ENCODE measurements at regions not wholly inside any gene's neighbourhood (a gene's known extent, or its start where the extent isn't known, plus 50 kb on each side); places are given as distances from the start of the nearest gene placed in this dataset.

- ChIA-PET CTCF (no interaction called here), POLR2A (no interaction called here), RAD21 (ENCODE audit: low non-redundant PET in 1 of 2, low total read pairs in 2 of 2, uncharacterized antibody in 2 of 2, unreplicated experiment in 2 of 2) (no interaction called here)
- Histone ChIP-seq H3K4me2 (ENCODE audit: low read length) (no peak overlapping the region), H3K9me2 (ENCODE audit: insufficient read depth) (no peaks in the 10 kb centered on the region), H3K27me3 (ENCODE audit: insufficient read depth, low read length) (no peaks in the 10 kb centered on the region), H2AFZ (ENCODE audit: low read depth, low read length, poor library complexity, severe bottlenecking) (no peak overlapping the region), H3K36me3 (ENCODE audit: control insufficient read depth in 1 of 2, insufficient read depth in 2 of 2, low read length in 2 of 2) (no peaks in the 10 kb centered on the region), H3K9ac (ENCODE audit: low read length) (no peak overlapping the region), H3K27ac (ENCODE audit: low read depth, low read length) (no peak overlapping the region), H4K20me1 (ENCODE audit: insufficient read depth) (no peaks in the 10 kb centered on the region), H3K79me2 (ENCODE audit: insufficient read depth, low read length) (no peaks in the 10 kb centered on the region), H3K4me1 (ENCODE audit: control insufficient read depth in 1 of 2, insufficient read depth in 2 of 2, low read length in 2 of 2) (no peaks in the 10 kb centered on the region), H3K4me3 (replicated peaks in 1 of 2; ENCODE audit: low read depth in 1 of 2, low read length in 2 of 2) (no peak overlapping the region), H3K9me3 (ENCODE audit: control insufficient read depth in 1 of 2, insufficient read depth in 1 of 2, low read depth in 1 of 2, low read length in 2 of 2) (peaks cover 6 to 7% of the 10 kb centered on the region in 2 experiments; a peak in 3 of 4 replicates)
- intact Hi-C loops (cut with micrococcal nuclease), result no loop called here
- DNase-seq (ENCODE audit: low read depth, low spot score) (no peak), ATAC-seq (no peak)
- TF ChIP-seq SIN3A (IDR thresholded peaks at IDR 0.05; ENCODE audit: low read depth) (no peak), RAD21 (IDR thresholded peaks at IDR 0.05; ENCODE audit: low read depth) (no peak), ELF1 (IDR thresholded peaks at IDR 0.05; ENCODE audit: borderline replicate concordance, low read depth) (no peak), ZBTB33 (IDR thresholded peaks at IDR 0.05; ENCODE audit: extremely low read depth, insufficient replicate concordance, low read length) (no peak), JUND (IDR thresholded peaks at IDR 0.05) (no peak), CBX3 (IDR thresholded peaks at IDR 0.05; ENCODE audit: low read depth) (no peak), EZH2 (IDR thresholded peaks at IDR 0.05) (no peak), YY1 (IDR thresholded peaks at IDR 0.05; ENCODE audit: extremely low read depth, insufficient replicate concordance, low read depth, low read length) (no peak), ZFX (IDR thresholded peaks at IDR 0.05) (no peak), EZH2phosphoT487 (IDR thresholded peaks at IDR 0.05; ENCODE audit: borderline replicate concordance) (no peak), ATF3 (IDR thresholded peaks at IDR 0.05) (no peak), EGR1 (IDR thresholded peaks at IDR 0.05; ENCODE audit: low read depth) (no peak), SRF (IDR thresholded peaks at IDR 0.05; ENCODE audit: low read depth) (no peak)
- BruUV-seq (replicated peaks), result no TSS peak
These were observed 308.0 kb upstream of the RPS23 start for GRCh38 chr5:82586181-82586580.
